ENCODE measurements at regions not wholly inside any gene's neighbourhood (a gene's known extent, or its start where the extent isn't known, plus 50 kb on each side); places are given as distances from the start of the nearest gene placed in this dataset.
"Not testable (repeated sequence)": the region's sequence is repeated elsewhere in the genome, so short reads cannot be mapped to it uniquely, and the experiment has no call there.

DNA sequence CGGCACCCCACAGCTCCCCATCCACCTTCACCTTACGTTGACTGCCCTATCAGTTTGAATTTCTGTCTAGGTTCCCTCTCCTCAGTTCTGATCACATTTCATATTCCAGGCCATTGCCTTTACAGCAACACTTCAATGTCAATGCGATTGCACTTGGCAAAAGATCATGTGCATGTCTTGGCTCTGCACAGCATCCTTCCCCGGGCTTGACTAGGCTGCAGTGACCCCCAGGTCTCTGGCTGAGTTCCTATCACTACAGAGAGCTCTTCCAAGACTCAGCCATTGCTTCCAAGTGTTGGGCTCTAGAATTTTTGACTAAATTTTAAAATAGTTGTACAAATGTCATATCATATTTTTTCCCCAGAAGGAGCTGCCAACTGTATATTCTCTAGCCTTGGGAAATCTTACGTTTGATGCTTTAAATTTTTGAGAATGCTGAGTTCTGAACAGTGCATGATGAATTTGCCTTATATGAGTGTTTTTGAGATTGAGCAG is 103.8 kb upstream of the NEDD4L start:
- Histone ChIP-seq H3K4me1 (no peaks in the 10 kb centered on the region), H3K4me3 (no peak overlapping the region), H3K27me3 (no peaks in the 10 kb centered on the region), H3K9me3 (no peaks in the 10 kb centered on the region), H3K27ac (no peak overlapping the region), H3K36me3 (no peaks in the 10 kb centered on the region)
- DNase-seq: no peak
- TF ChIP-seq CTCF (IDR thresholded peaks at IDR 0.05) (no peak), POLR2A (IDR thresholded peaks at IDR 0.05) (no peak), POLR2AphosphoS5 (IDR thresholded peaks at IDR 0.05) (no peak), EP300 (IDR thresholded peaks at IDR 0.05; ENCODE audit: low read depth) (no peak)
- intact Hi-C loops (cut with DNase I; ENCODE audit: low total_unique reads): no loop called here
- in situ Hi-C loops (cut with MboI; ENCODE audit: low pct_ligation_motif_present in 1 of 4, low pct_unique_long_range_greater_than_20kb in 1 of 4, low sequenced_read_pairs in 3 of 4): no loop called here
- WGBS, 2 donors (ENCODE audit: low coverage in 1 of 2): 87 to 90% methylated on average over 5 of the region's 5 CpGs

- H3K36me3 ChIP-seq; intact Hi-C loops (cut with DNase I; ENCODE audit: low total_unique reads); H3K27me3 ChIP-seq; H3K4me3 ChIP-seq; in situ Hi-C loops (cut with MboI; ENCODE audit: low pct_ligation_motif_present in 1 of 4, low pct_unique_long_range_greater_than_20kb in 1 of 4, low sequenced_read_pairs in 3 of 4); DNase-seq; H3K4me1 ChIP-seq; H3K9me3 ChIP-seq; H3K27ac ChIP-seq: not testable (repeated sequence)
These were observed 109.7 kb upstream of the NEDD4L start for GRCh38 chr18:57934375-57934774.

DNA sequence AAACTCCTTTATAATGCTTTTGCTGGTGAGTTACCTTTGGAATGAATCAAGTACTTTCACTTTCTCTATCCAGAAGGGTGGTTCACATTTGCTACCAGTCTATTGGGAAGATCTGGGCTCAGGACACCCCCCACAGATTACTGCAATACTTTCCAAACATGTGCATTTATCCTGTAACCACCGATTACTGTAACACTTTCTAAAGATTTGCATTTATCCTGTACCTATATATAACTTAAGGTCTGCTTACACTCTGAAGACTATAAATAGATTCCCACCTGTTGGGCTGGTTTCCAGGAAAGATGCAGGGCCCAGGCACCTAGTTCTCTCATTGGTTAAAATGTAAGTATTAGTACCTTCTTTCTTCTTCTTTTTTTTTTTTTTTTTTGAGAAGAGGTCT is 113.0 kb upstream of the NEDD4L start:
- intact Hi-C loops (cut with DNase I; ENCODE audit: low total_unique reads): no loop called here
- no peaks in the 10 kb centered on the region for H3K36me3 ChIP-seq
- 21 to 60% methylated on average over 1 of the region's 1 CpG for WGBS, 2 donors (ENCODE audit: low coverage in 1 of 2)
- H3K4me1 ChIP-seq: peaks cover 0 to 6% (median 0%) of the 10 kb centered on the region in 4 donors
- no peak for TF ChIP-seq POLR2AphosphoS5 (IDR thresholded peaks at IDR 0.05)
- no peak for TF ChIP-seq POLR2A (IDR thresholded peaks at IDR 0.05)
- no peak for TF ChIP-seq EP300 (IDR thresholded peaks at IDR 0.05; ENCODE audit: low read depth)
- TF ChIP-seq CTCF (IDR thresholded peaks at IDR 0.05): no peak
- peak; percentile 26 for DNase-seq
- H3K27me3 ChIP-seq: no peaks in the 10 kb centered on the region
- in situ Hi-C loops (cut with MboI; ENCODE audit: low pct_ligation_motif_present in 1 of 4, low pct_unique_long_range_greater_than_20kb in 1 of 4, low sequenced_read_pairs in 3 of 4): no loop called here
- no peak overlapping the region for H3K27ac ChIP-seq
- H3K4me3 ChIP-seq: no peak overlapping the region
- no peaks in the 10 kb centered on the region for H3K9me3 ChIP-seq

DNA sequence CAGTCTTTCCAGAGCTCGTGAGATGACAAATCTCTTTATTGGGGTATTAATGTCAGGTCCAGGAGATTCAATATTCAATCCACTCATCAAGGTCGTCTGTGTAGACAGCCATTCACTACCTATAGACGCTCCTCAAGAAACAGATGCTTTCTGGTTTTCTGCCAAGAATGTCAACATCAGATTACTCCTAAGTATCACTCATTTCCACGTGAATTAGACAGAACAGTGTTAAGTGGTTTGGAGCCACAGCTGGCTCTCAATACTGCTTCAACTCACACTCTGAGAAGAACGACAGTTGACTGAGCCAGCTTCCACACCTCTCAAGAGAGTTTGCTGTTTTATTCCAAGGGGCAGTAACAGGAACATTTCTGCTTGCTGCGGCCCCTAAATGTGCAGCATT is 113.5 kb upstream of the NEDD4L start:
- H3K4me3 ChIP-seq: no peak overlapping the region
- no peaks in the 10 kb centered on the region for H3K9me3 ChIP-seq
- H3K27ac ChIP-seq: no peak overlapping the region
- no peaks in the 10 kb centered on the region for H3K36me3 ChIP-seq
- TF ChIP-seq CTCF (IDR thresholded peaks at IDR 0.05) (no peak), EP300 (IDR thresholded peaks at IDR 0.05; ENCODE audit: low read depth) (no peak), POLR2A (IDR thresholded peaks at IDR 0.05) (no peak), POLR2AphosphoS5 (IDR thresholded peaks at IDR 0.05) (no peak)
- in situ Hi-C loops (cut with MboI; ENCODE audit: low pct_ligation_motif_present in 1 of 4, low pct_unique_long_range_greater_than_20kb in 1 of 4, low sequenced_read_pairs in 3 of 4): no loop called here
- no peaks in the 10 kb centered on the region for H3K27me3 ChIP-seq
- intact Hi-C loops (cut with DNase I; ENCODE audit: low total_unique reads): no loop called here
- 54 to 56% methylated on average over 3 to 6 of the region's 6 CpGs for WGBS, 2 donors (ENCODE audit: low coverage in 1 of 2)
- peaks cover 0 to 6% (median 0%) of the 10 kb centered on the region in 4 donors for H3K4me1 ChIP-seq
- no peak for DNase-seq

GRCh38 chr18:57929922-57930321 is 114.1 kb upstream of the NEDD4L start:
- no peak overlapping the region for H3K27ac ChIP-seq
- H3K27me3 ChIP-seq: no peaks in the 10 kb centered on the region
- WGBS, 2 donors (ENCODE audit: low coverage in 1 of 2): 87% methylated on average over 4 of the region's 4 CpGs
- TF ChIP-seq POLR2A (IDR thresholded peaks at IDR 0.05): no peak
- no peak for TF ChIP-seq POLR2AphosphoS5 (IDR thresholded peaks at IDR 0.05)
- TF ChIP-seq CTCF (IDR thresholded peaks at IDR 0.05): no peak
- no peak for TF ChIP-seq EP300 (IDR thresholded peaks at IDR 0.05; ENCODE audit: low read depth)
- H3K9me3 ChIP-seq: no peaks in the 10 kb centered on the region
- no peak overlapping the region for H3K4me3 ChIP-seq
- H3K36me3 ChIP-seq: no peaks in the 10 kb centered on the region
- DNase-seq: no peak
- in situ Hi-C loops (cut with MboI; ENCODE audit: low pct_ligation_motif_present in 1 of 4, low pct_unique_long_range_greater_than_20kb in 1 of 4, low sequenced_read_pairs in 3 of 4): no loop called here
- intact Hi-C loops (cut with DNase I; ENCODE audit: low total_unique reads): no loop called here
- peaks cover 0 to 6% (median 0%) of the 10 kb centered on the region in 4 donors for H3K4me1 ChIP-seq

Data from transverse colon (tissue), 4 donors.